ENCODE measurements at regions not wholly inside any gene's neighbourhood (a gene's known extent, or its start where the extent isn't known, plus 50 kb on each side); places are given as distances from the start of the nearest gene placed in this dataset.
"Not testable (repeated sequence)": the region's sequence is repeated elsewhere in the genome, so short reads cannot be mapped to it uniquely, and the experiment has no call there.

- peaks cover 16% of the 10 kb centered on the region for H3K27me3 Mint-ChIP-seq
- DNase-seq (ENCODE audit: low spot score in 2 of 2) = no peak
These were observed 195.3 kb downstream of the ZC3H11B start for GRCh38 chr1:219417610-219418009.

GRCh38 chr1:219416598-219417238, 196.2 kb downstream of the ZC3H11B start:
- H3K4me1 Mint-ChIP-seq = no peaks in the 10 kb centered on the region
- DNase-seq (ENCODE audit: low spot score in 2 of 2) = peak; percentile 26 to 31
- H3K36me3 Mint-ChIP-seq (ENCODE audit: insufficient read depth) = no peaks in the 10 kb centered on the region
- H3K27me3 Mint-ChIP-seq = peaks cover 16% of the 10 kb centered on the region
- no peaks in the 10 kb centered on the region for H3K9me3 Mint-ChIP-seq
- H3K4me3 Mint-ChIP-seq = no peak overlapping the region
- H3K27ac Mint-ChIP-seq (ENCODE audit: low read depth) = no peak overlapping the region
- no peak for ATAC-seq (replicated peaks; ENCODE audit: extremely low read depth, poor library complexity, severe bottlenecking)

More at GRCh38 chr1:219417610-219418009, 195.3 kb downstream of the ZC3H11B start:
- Mint-ChIP-seq H3K4me3 (no peak overlapping the region), H3K9me3 (no peaks in the 10 kb centered on the region), H3K36me3 (ENCODE audit: insufficient read depth) (no peaks in the 10 kb centered on the region), H3K4me1 (no peaks in the 10 kb centered on the region), H3K27ac (ENCODE audit: low read depth) (no peak overlapping the region)
- ATAC-seq (replicated peaks; ENCODE audit: extremely low read depth, poor library complexity, severe bottlenecking) = no peak

GRCh38 chr1:219415915-219416314, 197.0 kb downstream of the ZC3H11B start:
- H3K9me3 Mint-ChIP-seq = no peaks in the 10 kb centered on the region
- no peaks in the 10 kb centered on the region for H3K4me1 Mint-ChIP-seq
- DNase-seq (ENCODE audit: low spot score in 2 of 2) (no peak), ATAC-seq (replicated peaks; ENCODE audit: extremely low read depth, poor library complexity, severe bottlenecking) (no peak)
- H3K27me3 Mint-ChIP-seq = peaks cover 16% of the 10 kb centered on the region
- no peaks in the 10 kb centered on the region for H3K36me3 Mint-ChIP-seq (ENCODE audit: insufficient read depth)
- H3K4me3 Mint-ChIP-seq = no peak overlapping the region
- no peak overlapping the region for H3K27ac Mint-ChIP-seq (ENCODE audit: low read depth)

- ATAC-seq (replicated peaks; ENCODE audit: extremely low read depth, poor library complexity, severe bottlenecking) (no peak), DNase-seq (ENCODE audit: low spot score in 2 of 2) (no peak)
- Mint-ChIP-seq H3K4me1 (no peaks in the 10 kb centered on the region), H3K4me3 (no peak overlapping the region), H3K27ac (ENCODE audit: low read depth) (no peak overlapping the region), H3K36me3 (ENCODE audit: insufficient read depth) (no peaks in the 10 kb centered on the region), H3K9me3 (no peaks in the 10 kb centered on the region), H3K27me3 (peaks cover 16% of the 10 kb centered on the region)
These were observed 197.5 kb downstream of the ZC3H11B start for GRCh38 chr1:219415433-219415832.

GRCh38 chr1:219414250-219414649, 198.7 kb downstream of the ZC3H11B start:
- H3K4me1 Mint-ChIP-seq = no peaks in the 10 kb centered on the region
- H3K4me3 Mint-ChIP-seq = no peak overlapping the region
- ATAC-seq (replicated peaks; ENCODE audit: extremely low read depth, poor library complexity, severe bottlenecking) (no peak), DNase-seq (ENCODE audit: low spot score in 2 of 2) (no peak)
- H3K27ac Mint-ChIP-seq (ENCODE audit: low read depth) = no peak overlapping the region
- no peaks in the 10 kb centered on the region for H3K36me3 Mint-ChIP-seq (ENCODE audit: insufficient read depth)
- H3K27me3 Mint-ChIP-seq = peaks cover 23% of the 10 kb centered on the region
- no peaks in the 10 kb centered on the region for H3K9me3 Mint-ChIP-seq

GRCh38 chr1:219413536-219413935, 199.4 kb downstream of the ZC3H11B start:
- DNase-seq (ENCODE audit: low spot score in 2 of 2) (no peak), ATAC-seq (replicated peaks; ENCODE audit: extremely low read depth, poor library complexity, severe bottlenecking) (no peak)
- no peak overlapping the region for H3K27ac Mint-ChIP-seq (ENCODE audit: low read depth)

GRCh38 chr1:219412772-219413171, 200.1 kb downstream of the ZC3H11B start:
- Mint-ChIP-seq H3K4me1 (no peaks in the 10 kb centered on the region), H3K4me3 (no peak overlapping the region), H3K36me3 (ENCODE audit: insufficient read depth) (no peaks in the 10 kb centered on the region), H3K27ac (ENCODE audit: low read depth) (no peak overlapping the region), H3K27me3 (peaks cover 28% of the 10 kb centered on the region), H3K9me3 (no peaks in the 10 kb centered on the region)
- ATAC-seq (replicated peaks; ENCODE audit: extremely low read depth, poor library complexity, severe bottlenecking) (no peak), DNase-seq (ENCODE audit: low spot score in 2 of 2) (no peak)

More at GRCh38 chr1:219413536-219413935, 199.4 kb downstream of the ZC3H11B start:
- no peaks in the 10 kb centered on the region for H3K36me3 Mint-ChIP-seq (ENCODE audit: insufficient read depth)
- peaks cover 28% of the 10 kb centered on the region for H3K27me3 Mint-ChIP-seq
- H3K9me3 Mint-ChIP-seq = no peaks in the 10 kb centered on the region
- H3K4me1 Mint-ChIP-seq = no peaks in the 10 kb centered on the region
- H3K4me3 Mint-ChIP-seq = no peak overlapping the region

GRCh38 chr1:219410721-219411120, 202.2 kb downstream of the ZC3H11B start:
- ATAC-seq (replicated peaks; ENCODE audit: extremely low read depth, poor library complexity, severe bottlenecking); H3K27ac Mint-ChIP-seq (ENCODE audit: low read depth); H3K4me3 Mint-ChIP-seq; H3K36me3 Mint-ChIP-seq (ENCODE audit: insufficient read depth); H3K4me1 Mint-ChIP-seq; DNase-seq (ENCODE audit: low spot score in 2 of 2); H3K9me3 Mint-ChIP-seq: not testable (repeated sequence)
- peaks cover 28% of the 10 kb centered on the region for H3K27me3 Mint-ChIP-seq

GRCh38 chr1:219405531-219406331, 207.2 kb downstream of the ZC3H11B start:
- Mint-ChIP-seq H3K27ac (ENCODE audit: low read depth) (no peak overlapping the region), H3K4me3 (no peak overlapping the region), H3K4me1 (no peaks in the 10 kb centered on the region), H3K27me3 (peaks cover 27% of the 10 kb centered on the region), H3K9me3 (no peaks in the 10 kb centered on the region), H3K36me3 (ENCODE audit: insufficient read depth) (peaks cover 2% of the 10 kb centered on the region)
- DNase-seq (ENCODE audit: low spot score in 2 of 2) (no peak), ATAC-seq (replicated peaks; ENCODE audit: extremely low read depth, poor library complexity, severe bottlenecking) (no peak)

- Mint-ChIP-seq H3K9me3 (no peaks in the 10 kb centered on the region), H3K27ac (ENCODE audit: low read depth) (no peak overlapping the region), H3K4me3 (no peak overlapping the region), H3K27me3 (peaks cover 34% of the 10 kb centered on the region), H3K4me1 (no peaks in the 10 kb centered on the region), H3K36me3 (ENCODE audit: insufficient read depth) (peaks cover 2% of the 10 kb centered on the region)
- DNase-seq (ENCODE audit: low spot score in 2 of 2) = no peak
- ATAC-seq (replicated peaks; ENCODE audit: extremely low read depth, poor library complexity, severe bottlenecking) = no peak
These were observed 208.3 kb downstream of the ZC3H11B start for GRCh38 chr1:219404629-219405028.

GRCh38 chr1:219402925-219403324, 210.0 kb downstream of the ZC3H11B start:
- DNase-seq (ENCODE audit: low spot score in 2 of 2) = no peak
- no peak for ATAC-seq (replicated peaks; ENCODE audit: extremely low read depth, poor library complexity, severe bottlenecking)
- H3K4me1 Mint-ChIP-seq = no peaks in the 10 kb centered on the region
- no peak overlapping the region for H3K4me3 Mint-ChIP-seq
- H3K36me3 Mint-ChIP-seq (ENCODE audit: insufficient read depth) = peaks cover 2% of the 10 kb centered on the region
- peaks cover 25% of the 10 kb centered on the region for H3K27me3 Mint-ChIP-seq
- H3K9me3 Mint-ChIP-seq = peaks cover 11% of the 10 kb centered on the region
- no peak overlapping the region for H3K27ac Mint-ChIP-seq (ENCODE audit: low read depth)

GRCh38 chr1:219401724-219402625, 210.9 kb downstream of the ZC3H11B start:
- peaks cover 2% of the 10 kb centered on the region for H3K36me3 Mint-ChIP-seq (ENCODE audit: insufficient read depth)
- H3K9me3 Mint-ChIP-seq = peaks cover 14% of the 10 kb centered on the region
- ATAC-seq (replicated peaks; ENCODE audit: extremely low read depth, poor library complexity, severe bottlenecking) (no peak), DNase-seq (ENCODE audit: low spot score in 2 of 2) (no peak)
- H3K4me3 Mint-ChIP-seq = no peak overlapping the region
- peaks cover 25% of the 10 kb centered on the region for H3K27me3 Mint-ChIP-seq
- no peak overlapping the region for H3K27ac Mint-ChIP-seq (ENCODE audit: low read depth)
- no peaks in the 10 kb centered on the region for H3K4me1 Mint-ChIP-seq

Measured in central memory CD8-positive, alpha-beta T cell (primary cell).